SK-N-MC (cell line): ENCODE measurements at regions not wholly inside any gene's neighbourhood (a gene's known extent, or its start where the extent isn't known, plus 50 kb on each side); places are given as distances from the start of the nearest gene placed in this dataset.

ENCODE experiments used
- EZH2 ChIP-seq: fragments of 200-600 bp; sonication (generic); IDR thresholded peaks from one replicate; pipeline ENCODE4 v1.6.1; 2017; ENCODE audit warnings: antibody characterized with exemption
- FOXP2 ChIP-seq: optimal IDR thresholded peaks from 2 replicates; pipeline ENCODE3; 2011; ENCODE audit warnings: mild to moderate bottlenecking, moderate library complexity; ENCODE audit not compliant: insufficient read depth; ENCODE audit errors: extremely low read length, control extremely low read depth
- POLR2AphosphoS5 ChIP-seq: IDR thresholded peaks from 2 replicates; pipeline ENCODE4 v1.6.1; 2012; ENCODE audit warnings: mild to moderate bottlenecking, low read depth, low read length, borderline replicate concordance

DNA sequence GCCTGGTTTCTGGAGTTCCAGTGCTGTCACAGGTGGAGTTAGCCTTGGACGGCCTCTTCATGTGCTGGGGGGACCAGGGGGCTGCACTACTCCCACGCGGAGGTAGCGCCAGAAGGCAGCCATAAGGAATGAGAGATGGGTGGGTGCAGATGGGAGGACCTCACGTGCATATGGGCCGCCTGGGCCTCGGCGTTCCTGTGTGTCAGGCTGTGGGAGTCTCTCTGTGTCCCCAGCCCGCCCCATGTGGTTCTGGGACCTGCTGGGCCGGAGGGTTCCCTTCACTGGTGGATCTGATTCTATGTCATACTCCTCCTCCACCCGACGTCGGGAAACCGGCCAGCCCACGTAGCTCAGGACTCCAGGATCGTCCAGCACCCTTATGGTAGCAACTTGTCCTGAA is 149.0 kb upstream of the SOX1 start:
- TF ChIP-seq EZH2 = no peak
- TF ChIP-seq FOXP2 = no peak
- no peak for TF ChIP-seq POLR2AphosphoS5
